HG03432 (cell line): ENCODE measurements at regions not wholly inside any gene's neighbourhood (a gene's known extent, or its start where the extent isn't known, plus 50 kb on each side); places are given as distances from the start of the nearest gene placed in this dataset.
"Not testable (repeated sequence)": the region's sequence is repeated elsewhere in the genome, so short reads cannot be mapped to it uniquely, and the experiment has no call there.

Source experiments
- ATAC-seq: cut with Tn5 transposase; IDR thresholded peaks from one replicate; pipeline ENCODE4 v1.9.1; 2021; ENCODE audit warnings: mild to moderate bottlenecking, moderate library complexity; ENCODE audit not compliant: unreplicated experiment

- no peak for ATAC-seq
Observed at GRCh38 chr9:89853161-89853560, 248.3 kb downstream of the GADD45G start.

- ATAC-seq: no peak
Observed at GRCh38 chr9:89853931-89854330, 249.1 kb downstream of the GADD45G start.

- no peak for ATAC-seq
Observed at GRCh38 chr9:89854715-89855475, 250.1 kb downstream of the GADD45G start.

- ATAC-seq: not testable (repeated sequence)
Observed at GRCh38 chr9:89856296-89856695, 251.5 kb downstream of the GADD45G start.

- ATAC-seq: not testable (repeated sequence)
Observed at GRCh38 chr9:89856950-89857349, 252.1 kb downstream of the GADD45G start.

GRCh38 chr9:89859842-89860241, 255.0 kb downstream of the GADD45G start:
- not testable (repeated sequence) for ATAC-seq

- not testable (repeated sequence) for ATAC-seq
Observed at GRCh38 chr9:89861371-89861770, 256.6 kb downstream of the GADD45G start.

- ATAC-seq: no peak
Observed at GRCh38 chr9:89862316-89862715, 257.5 kb downstream of the GADD45G start.

GRCh38 chr9:89863141-89863540, 258.3 kb downstream of the GADD45G start:
- ATAC-seq: no peak

- no peak for ATAC-seq
Observed at GRCh38 chr9:89863837-89864236, 259.0 kb downstream of the GADD45G start.

GRCh38 chr9:89864257-89864656, 259.4 kb downstream of the GADD45G start:
- no peak for ATAC-seq

- no peak for ATAC-seq
Observed at GRCh38 chr9:89864731-89865130, 259.9 kb downstream of the GADD45G start.

GRCh38 chr9:89865357-89865756, 260.5 kb downstream of the GADD45G start:
- ATAC-seq: no peak

GRCh38 chr9:89865981-89866380, 261.2 kb downstream of the GADD45G start:
- ATAC-seq: no peak

- ATAC-seq: no peak
Observed at GRCh38 chr9:89866701-89867100, 261.9 kb downstream of the GADD45G start.

- ATAC-seq: no peak
Observed at GRCh38 chr9:89868100-89868499, 263.3 kb downstream of the GADD45G start.

- no peak for ATAC-seq
Observed at GRCh38 chr9:89869793-89870580, 265.2 kb downstream of the GADD45G start.

GRCh38 chr9:89871871-89872331, 267.1 kb downstream of the GADD45G start:
- ATAC-seq: no peak

- no peak for ATAC-seq
Observed at GRCh38 chr9:89872426-89872912, 267.7 kb downstream of the GADD45G start.

- ATAC-seq: no peak
Observed at GRCh38 chr9:89872913-89873707, 268.3 kb downstream of the GADD45G start.

GRCh38 chr9:89873801-89874200, 269.0 kb downstream of the GADD45G start:
- ATAC-seq: no peak
